ENCODE measurements at regions not wholly inside any gene's neighbourhood (a gene's known extent, or its start where the extent isn't known, plus 50 kb on each side); places are given as distances from the start of the nearest gene placed in this dataset.

DNA sequence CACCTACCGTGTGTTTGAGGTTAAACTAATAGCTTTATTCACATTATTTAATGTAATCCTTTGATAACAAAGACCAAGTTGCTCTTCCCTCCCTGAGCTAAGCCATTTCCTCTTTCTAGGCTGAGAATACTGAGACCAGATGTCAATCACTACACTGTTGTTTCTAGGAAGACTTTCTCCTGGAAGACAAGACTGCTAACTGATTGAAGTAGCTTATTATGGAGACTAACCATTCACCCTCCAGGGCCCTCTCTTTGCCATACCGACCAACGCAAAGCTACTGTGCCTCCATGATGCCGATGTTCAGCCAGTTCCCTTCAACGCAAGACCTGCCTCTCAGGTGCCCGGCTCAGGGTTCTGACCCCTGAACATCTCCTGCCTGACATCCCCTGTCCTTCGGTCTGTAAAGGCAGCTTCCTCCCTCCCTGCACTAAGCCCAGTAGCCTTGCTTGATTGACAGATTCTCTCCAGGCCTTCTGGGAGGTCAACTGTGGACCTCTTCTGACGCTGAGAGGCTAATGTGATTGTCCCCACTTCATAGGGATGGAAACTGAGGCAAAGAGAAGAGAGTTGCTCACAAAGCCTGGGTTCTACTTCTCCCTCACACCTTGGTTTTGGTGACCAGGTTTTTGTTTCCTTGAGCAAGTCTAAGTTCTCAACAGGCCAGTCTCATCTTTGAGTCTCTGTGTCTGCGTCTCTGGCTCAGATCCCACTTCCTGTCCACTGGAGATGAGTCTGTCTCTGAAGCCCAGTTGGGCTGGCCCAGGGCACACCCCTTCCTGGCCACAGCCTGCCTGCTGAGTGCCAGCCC, 259.7 kb upstream of the IRX2 start:
- TF ChIP-seq, protein P1, sequence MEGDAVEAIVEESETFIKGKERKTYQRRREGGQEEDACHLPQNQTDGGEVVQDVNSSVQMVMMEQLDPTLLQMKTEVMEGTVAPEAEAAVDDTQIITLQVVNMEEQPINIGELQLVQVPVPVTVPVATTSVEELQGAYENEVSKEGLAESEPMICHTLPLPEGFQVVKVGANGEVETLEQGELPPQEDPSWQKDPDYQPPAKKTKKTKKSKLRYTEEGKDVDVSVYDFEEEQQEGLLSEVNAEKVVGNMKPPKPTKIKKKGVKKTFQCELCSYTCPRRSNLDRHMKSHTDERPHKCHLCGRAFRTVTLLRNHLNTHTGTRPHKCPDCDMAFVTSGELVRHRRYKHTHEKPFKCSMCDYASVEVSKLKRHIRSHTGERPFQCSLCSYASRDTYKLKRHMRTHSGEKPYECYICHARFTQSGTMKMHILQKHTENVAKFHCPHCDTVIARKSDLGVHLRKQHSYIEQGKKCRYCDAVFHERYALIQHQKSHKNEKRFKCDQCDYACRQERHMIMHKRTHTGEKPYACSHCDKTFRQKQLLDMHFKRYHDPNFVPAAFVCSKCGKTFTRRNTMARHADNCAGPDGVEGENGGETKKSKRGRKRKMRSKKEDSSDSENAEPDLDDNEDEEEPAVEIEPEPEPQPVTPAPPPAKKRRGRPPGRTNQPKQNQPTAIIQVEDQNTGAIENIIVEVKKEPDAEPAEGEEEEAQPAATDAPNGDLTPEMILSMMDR (IDR thresholded peaks at IDR 0.05) = no peak
- no peak for TF ChIP-seq TCF7L2 (IDR thresholded peaks at IDR 0.05; ENCODE audit: low read depth, low read length)

All from Panc1 (cell line).